ENCODE measurements at regions not wholly inside any gene's neighbourhood (a gene's known extent, or its start where the extent isn't known, plus 50 kb on each side); places are given as distances from the start of the nearest gene placed in this dataset.

DNA sequence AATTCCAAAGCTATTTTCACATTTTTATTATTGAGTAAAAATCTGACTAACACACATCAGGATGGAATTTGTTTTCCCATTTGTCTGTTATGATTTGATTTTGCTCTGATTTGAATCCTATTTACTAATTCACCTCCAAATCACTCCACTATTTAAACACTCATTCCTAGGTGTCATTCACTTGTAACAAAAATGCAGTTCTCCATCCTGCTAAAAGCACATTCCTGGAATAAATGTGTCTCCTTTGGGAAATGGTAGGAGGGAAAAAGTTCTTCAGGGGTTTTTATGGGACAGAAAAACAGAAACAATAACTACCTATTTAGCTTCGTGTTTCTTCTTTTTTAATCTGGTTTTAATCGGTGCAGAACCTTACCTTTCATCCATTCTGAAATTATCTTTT, 494.1 kb upstream of the CITED2 start:
- TF ChIP-seq, protein P1, sequence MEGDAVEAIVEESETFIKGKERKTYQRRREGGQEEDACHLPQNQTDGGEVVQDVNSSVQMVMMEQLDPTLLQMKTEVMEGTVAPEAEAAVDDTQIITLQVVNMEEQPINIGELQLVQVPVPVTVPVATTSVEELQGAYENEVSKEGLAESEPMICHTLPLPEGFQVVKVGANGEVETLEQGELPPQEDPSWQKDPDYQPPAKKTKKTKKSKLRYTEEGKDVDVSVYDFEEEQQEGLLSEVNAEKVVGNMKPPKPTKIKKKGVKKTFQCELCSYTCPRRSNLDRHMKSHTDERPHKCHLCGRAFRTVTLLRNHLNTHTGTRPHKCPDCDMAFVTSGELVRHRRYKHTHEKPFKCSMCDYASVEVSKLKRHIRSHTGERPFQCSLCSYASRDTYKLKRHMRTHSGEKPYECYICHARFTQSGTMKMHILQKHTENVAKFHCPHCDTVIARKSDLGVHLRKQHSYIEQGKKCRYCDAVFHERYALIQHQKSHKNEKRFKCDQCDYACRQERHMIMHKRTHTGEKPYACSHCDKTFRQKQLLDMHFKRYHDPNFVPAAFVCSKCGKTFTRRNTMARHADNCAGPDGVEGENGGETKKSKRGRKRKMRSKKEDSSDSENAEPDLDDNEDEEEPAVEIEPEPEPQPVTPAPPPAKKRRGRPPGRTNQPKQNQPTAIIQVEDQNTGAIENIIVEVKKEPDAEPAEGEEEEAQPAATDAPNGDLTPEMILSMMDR (IDR thresholded peaks at IDR 0.05): no peak
- TF ChIP-seq POLR2A (IDR thresholded peaks at IDR 0.05): no peak
- TF ChIP-seq POLR2AphosphoS5 (IDR thresholded peaks at IDR 0.05): no peak
